HK-2 (cell line): ENCODE measurements at regions not wholly inside any gene's neighbourhood (a gene's known extent, or its start where the extent isn't known, plus 50 kb on each side); places are given as distances from the start of the nearest gene placed in this dataset.
"Not testable (repeated sequence)": the region's sequence is repeated elsewhere in the genome, so short reads cannot be mapped to it uniquely, and the experiment has no call there.

Experiments
- DNase-seq: peaks from one replicate; pipeline ENCODE4 v3.0.0-alpha.2; 2018; ENCODE audit not compliant: unreplicated experiment

DNA sequence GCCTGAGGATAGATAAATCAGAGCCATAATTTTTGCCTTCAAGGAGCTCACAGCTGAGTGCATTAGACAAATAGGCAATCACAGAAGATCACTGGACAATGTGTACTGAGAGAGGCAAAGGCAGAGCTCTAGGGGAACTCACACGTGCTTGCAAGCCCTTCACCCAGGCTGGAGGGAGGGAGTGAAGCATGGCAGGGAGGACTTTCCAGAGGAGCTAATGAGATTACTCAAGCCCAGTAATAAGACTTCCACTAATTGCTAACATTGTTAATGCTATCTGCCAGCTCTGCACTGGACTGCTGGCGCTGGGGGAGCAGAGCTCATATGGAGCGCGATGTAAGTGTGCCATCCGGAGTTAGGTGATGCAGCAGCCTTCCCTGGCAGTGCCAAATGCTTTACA, 408.4 kb downstream of the NTRK2 start:
- no peak for DNase-seq

DNA sequence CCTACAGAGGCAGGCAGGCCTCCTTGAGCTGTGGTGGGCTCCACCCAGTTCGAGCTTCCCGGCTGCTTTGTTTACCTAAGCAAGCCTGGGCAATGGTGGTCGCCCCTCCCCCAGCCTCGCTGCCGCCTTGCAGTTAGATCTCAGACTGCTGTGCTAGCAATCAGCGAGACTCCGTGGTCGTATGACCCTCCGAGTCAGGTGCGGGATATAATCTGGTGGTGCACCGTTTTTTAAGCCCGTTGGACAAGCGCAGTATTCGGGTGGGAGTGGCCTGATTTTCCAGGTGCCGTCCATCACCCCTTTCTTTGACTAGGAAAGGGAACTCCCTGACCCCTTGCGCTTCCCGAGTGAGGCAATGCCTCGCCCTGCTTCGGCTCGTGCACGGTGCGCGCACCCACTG, 407.6 kb downstream of the NTRK2 start:
- not testable (repeated sequence) for DNase-seq
